ENCODE measurements at regions not wholly inside any gene's neighbourhood (a gene's known extent, or its start where the extent isn't known, plus 50 kb on each side); places are given as distances from the start of the nearest gene placed in this dataset.
A peak's percentile ranks its signal among the peaks of the same experiment; 100 is the strongest.

- H2AFZ ChIP-seq (ENCODE audit: low read length): no peak overlapping the region
- no peak overlapping the region for H3K4me2 ChIP-seq (ENCODE audit: insufficient read depth in 1 of 2, low read depth in 2 of 2, low read length in 2 of 2)
- H3K36me3 ChIP-seq (ENCODE audit: control insufficient read depth in 2 of 4, insufficient read depth in 4 of 4, low read length in 3 of 4): no peaks in the 10 kb centered on the region
- FAIRE-seq: peak; percentile 7
- TF ChIP-seq KDM5A (IDR thresholded peaks at IDR 0.05; ENCODE audit: low read length) (no peak), TEAD4 (IDR thresholded peaks at IDR 0.05; ENCODE audit: low read depth, low read length) (peak; percentile 94), TBP (IDR thresholded peaks at IDR 0.05; ENCODE audit: low read depth, low read length) (peak; percentile 72), CHD2 (IDR thresholded peaks at IDR 0.05; ENCODE audit: low read length) (no peak)
- no peaks in the 10 kb centered on the region for H4K20me1 ChIP-seq (replicated peaks in 1 of 2; ENCODE audit: control insufficient read depth in 1 of 2, insufficient read depth in 2 of 2, low read length in 2 of 2)
- no peak overlapping the region for H3K14ac ChIP-seq (ENCODE audit: insufficient read length)
- no peaks in the 10 kb centered on the region; the same call in 1 of the 2 replicates for H3K23me2 ChIP-seq (ENCODE audit: low read depth, low read length)
- H2BK20ac ChIP-seq (ENCODE audit: low read length): no peak overlapping the region
- no peak overlapping the region for H3K9ac ChIP-seq (replicated peaks in 1 of 4; ENCODE audit: extremely low read depth in 1 of 4, low read depth in 3 of 4, low read length in 3 of 4)
- H3K27ac ChIP-seq (ENCODE audit: low read depth, low read length): no peak overlapping the region
- H3K23ac ChIP-seq (ENCODE audit: insufficient read length): no peak overlapping the region
- H4K8ac ChIP-seq (ENCODE audit: extremely low read depth, insufficient read depth, low read length): no peak overlapping the region
- no peak overlapping the region for H3K4ac ChIP-seq (replicated peaks; ENCODE audit: insufficient read length, low read depth, low read length)
- ChIA-PET CTCF (ENCODE audit: partially characterized antibody) (interaction anchor here (1.0 to 2.3 kb wide), 2 partner anchors 11 to 23 kb away, joined by 3 to 12 read pairs; no protein-coding TSS in a partner anchor), POLR2A (ENCODE audit: partially characterized antibody) (no interaction called here)
- H3K56ac ChIP-seq (replicated peaks; ENCODE audit: insufficient read length, low read depth, low read length): no peak overlapping the region
- no peak overlapping the region for H2BK120ac ChIP-seq (replicated peaks; ENCODE audit: low read depth, low read length)
- H3K79me2 ChIP-seq (ENCODE audit: control insufficient read depth in 1 of 2, insufficient read depth in 2 of 2, low read length in 2 of 2): no peaks in the 10 kb centered on the region
- H3K27me3 ChIP-seq (replicated peaks in 1 of 4; ENCODE audit: control insufficient read depth in 3 of 4, extremely low read depth in 1 of 4, insufficient read depth in 3 of 4, low read length in 3 of 4): no peaks in the 10 kb centered on the region
- H2BK5ac ChIP-seq (ENCODE audit: low read depth, low read length): no peak overlapping the region
- H3K9me3 ChIP-seq (ENCODE audit: insufficient read depth in 2 of 2, low read depth in 1 of 2, low read length in 1 of 2): no peaks in the 10 kb centered on the region
- 58% methylated on average over 3 of the region's 3 CpGs; no CpG with 5 or more reads in 1 of the 2 experiments for WGBS, 2 experiments (ENCODE audit: extremely low coverage in 1 of 2, insufficient coverage in 1 of 2, insufficient read length in 1 of 2, insufficient replicate concordance in 2 of 2, low coverage in 1 of 2, low lambda C conversion rate in 2 of 2, missing lambda C conversion rate in 1 of 2)
- H2AK5ac ChIP-seq (ENCODE audit: low read depth, low read length): no peak overlapping the region
- no peak overlapping the region for H4K91ac ChIP-seq (replicated peaks; ENCODE audit: insufficient read length, low read length)
- no peak overlapping the region for H3K18ac ChIP-seq (ENCODE audit: extremely low read depth, low read length)
- DNase-seq (ENCODE audit: low read depth in 1 of 2, low spot score in 2 of 2): peak in 1 of 2 experiments; percentile 17
- no peaks in the 10 kb centered on the region for H3K79me1 ChIP-seq (ENCODE audit: low read depth, low read length)
- no peak overlapping the region for H2BK15ac ChIP-seq (ENCODE audit: low read length)
- peak overlapping the region; percentile 12 for H4K5ac ChIP-seq (ENCODE audit: insufficient read length, low read depth, low read length)
- H3K4me1 ChIP-seq (replicated peaks in 1 of 4; ENCODE audit: control insufficient read depth in 3 of 4, insufficient read depth in 4 of 4, low read length in 3 of 4): peaks cover 2 to 9% (median 3%) of the 10 kb centered on the region in 4 experiments; a peak in 3 of 7 replicates
- no peak overlapping the region; a peak in 1 of 8 replicates for H3K4me3 ChIP-seq (ENCODE audit: extremely low read depth in 1 of 4, insufficient read depth in 2 of 4, low read depth in 3 of 4, low read length in 4 of 4)
- no peak overlapping the region for H2BK12ac ChIP-seq (ENCODE audit: low read depth, low read length)
Measured at GRCh38 chr5:57072218-57072892, 101.5 kb upstream of the GPBP1 start.
